Skeletal muscle tissue (tissue), 3 donors: ENCODE measurements at regions not wholly inside any gene's neighbourhood (a gene's known extent, or its start where the extent isn't known, plus 50 kb on each side); places are given as distances from the start of the nearest gene placed in this dataset.

Source experiments
- H3K27ac ChIP-seq: one replicate; pipeline ENCODE4 v1.7.0; 2013; ENCODE audit warnings: mild to moderate bottlenecking, low read depth, low read length, inconsistent platforms
- H3K27me3 ChIP-seq, 3 donors: one replicate each; pipeline ENCODE4 v1.7.0; 2013; ENCODE audit warnings: low read length in 3 of 3; ENCODE audit not compliant: control insufficient read depth in 3 of 3, insufficient read depth in 3 of 3
- H3K36me3 ChIP-seq, 3 donors: one replicate each; pipeline ENCODE4 v1.7.0; 2013; ENCODE audit warnings: low read length in 3 of 3; ENCODE audit not compliant: control insufficient read depth in 3 of 3, insufficient read depth in 3 of 3
- H3K4me1 ChIP-seq, 3 donors: one replicate each; pipeline ENCODE4 v1.7.0; 2013; ENCODE audit warnings: low read length in 3 of 3, mild to moderate bottlenecking in 3 of 3; ENCODE audit not compliant: control insufficient read depth in 3 of 3, insufficient read depth in 3 of 3
- H3K4me3 ChIP-seq, 3 donors: one replicate each; pipeline ENCODE4 v1.7.0; 2013; ENCODE audit warnings: low read length in 3 of 3
- H3K9ac ChIP-seq, 3 donors: one replicate each; pipeline ENCODE4 v1.7.0; 2013; ENCODE audit warnings: low read length in 3 of 3, mild to moderate bottlenecking in 3 of 3, moderate library complexity in 2 of 3, low read depth in 1 of 3
- H3K9me3 ChIP-seq, 3 donors: one replicate each; pipeline ENCODE4 v1.7.0; 2013; ENCODE audit warnings: low read length in 3 of 3; ENCODE audit not compliant: control insufficient read depth in 3 of 3
- donor health status: Osteomylitis.

GRCh38 chr16:86974120-86974519 lies 343.1 kb downstream of the C16orf95 start:
- Histone ChIP-seq H3K36me3 (no peaks in the 10 kb centered on the region), H3K9ac (no peak overlapping the region)

GRCh38 chr16:86975445-86975844 lies 341.7 kb downstream of the C16orf95 start:
- Histone ChIP-seq H3K4me1 (no peaks in the 10 kb centered on the region), H3K9me3 (peaks cover 0 to 2% (median 0%) of the 10 kb centered on the region in 3 donors), H3K9ac (no peak overlapping the region), H3K27ac (no peak overlapping the region), H3K27me3 (peaks cover 0 to 20% (median 19%) of the 10 kb centered on the region in 3 donors), H3K4me3 (no peak overlapping the region), H3K36me3 (no peaks in the 10 kb centered on the region)

More at GRCh38 chr16:86974120-86974519, 343.1 kb downstream of the C16orf95 start:
- no peak overlapping the region for H3K4me3 ChIP-seq
- no peak overlapping the region for H3K27ac ChIP-seq
- H3K4me1 ChIP-seq = no peaks in the 10 kb centered on the region
- peaks cover 0 to 2% (median 0%) of the 10 kb centered on the region in 3 donors for H3K9me3 ChIP-seq
- peaks cover 4 to 28% (median 26%) of the 10 kb centered on the region in 3 donors for H3K27me3 ChIP-seq

- no peak overlapping the region for H3K9ac ChIP-seq
- H3K27me3 ChIP-seq = peaks cover 0 to 12% (median 12%) of the 10 kb centered on the region in 3 donors
- H3K36me3 ChIP-seq = no peaks in the 10 kb centered on the region
- no peak overlapping the region for H3K4me3 ChIP-seq
- H3K27ac ChIP-seq = no peak overlapping the region
- no peaks in the 10 kb centered on the region for H3K9me3 ChIP-seq
- no peaks in the 10 kb centered on the region for H3K4me1 ChIP-seq
Observed at GRCh38 chr16:86977076-86977676, 340.0 kb downstream of the C16orf95 start.

GRCh38 chr16:86978445-86979030 lies 338.7 kb downstream of the C16orf95 start:
- H3K4me3 ChIP-seq = no peak overlapping the region
- H3K4me1 ChIP-seq = no peaks in the 10 kb centered on the region
- no peaks in the 10 kb centered on the region for H3K36me3 ChIP-seq
- peaks cover 0 to 15% (median 12%) of the 10 kb centered on the region in 3 donors for H3K27me3 ChIP-seq
- H3K9me3 ChIP-seq = no peaks in the 10 kb centered on the region
- no peak overlapping the region for H3K27ac ChIP-seq
- H3K9ac ChIP-seq = no peak overlapping the region

- Histone ChIP-seq H3K9ac (no peak overlapping the region), H3K27ac (no peak overlapping the region), H3K36me3 (no peaks in the 10 kb centered on the region), H3K27me3 (peaks cover 0 to 15% (median 12%) of the 10 kb centered on the region in 3 donors), H3K4me1 (no peaks in the 10 kb centered on the region), H3K4me3 (no peak overlapping the region), H3K9me3 (no peaks in the 10 kb centered on the region)
Observed at GRCh38 chr16:86979061-86979460, 338.1 kb downstream of the C16orf95 start.

GRCh38 chr16:86979984-86980553 lies 337.1 kb downstream of the C16orf95 start:
- peaks cover 0 to 15% (median 12%) of the 10 kb centered on the region in 3 donors for H3K27me3 ChIP-seq

GRCh38 chr16:86980644-86981043 lies 336.5 kb downstream of the C16orf95 start:
- no peak overlapping the region for H3K4me3 ChIP-seq
- no peak overlapping the region for H3K9ac ChIP-seq
- H3K36me3 ChIP-seq = no peaks in the 10 kb centered on the region
- no peaks in the 10 kb centered on the region for H3K4me1 ChIP-seq
- peaks cover 0 to 15% (median 14%) of the 10 kb centered on the region in 3 donors for H3K27me3 ChIP-seq
- H3K27ac ChIP-seq = no peak overlapping the region
- no peaks in the 10 kb centered on the region for H3K9me3 ChIP-seq

More at GRCh38 chr16:86979984-86980553, 337.1 kb downstream of the C16orf95 start:
- Histone ChIP-seq H3K9ac (no peak overlapping the region), H3K4me3 (no peak overlapping the region), H3K27ac (no peak overlapping the region), H3K4me1 (no peaks in the 10 kb centered on the region), H3K9me3 (no peaks in the 10 kb centered on the region), H3K36me3 (no peaks in the 10 kb centered on the region)

GRCh38 chr16:86982347-86982596 lies 334.9 kb downstream of the C16orf95 start:
- no peaks in the 10 kb centered on the region for H3K36me3 ChIP-seq
- no peaks in the 10 kb centered on the region for H3K4me1 ChIP-seq
- H3K27ac ChIP-seq = no peak overlapping the region
- no peaks in the 10 kb centered on the region for H3K9me3 ChIP-seq
- no peak overlapping the region for H3K9ac ChIP-seq
- no peak overlapping the region for H3K4me3 ChIP-seq
- peaks cover 0 to 19% (median 14%) of the 10 kb centered on the region in 3 donors for H3K27me3 ChIP-seq

- Histone ChIP-seq H3K27me3 (peaks cover 4 to 24% (median 19%) of the 10 kb centered on the region in 3 donors), H3K4me3 (no peak overlapping the region), H3K9ac (no peak overlapping the region), H3K4me1 (peaks cover 0 to 2% (median 0%) of the 10 kb centered on the region in 3 donors), H3K36me3 (no peaks in the 10 kb centered on the region), H3K27ac (no peak overlapping the region), H3K9me3 (no peaks in the 10 kb centered on the region)
Observed at GRCh38 chr16:86982912-86983311, 334.3 kb downstream of the C16orf95 start.

GRCh38 chr16:86983621-86984020 lies 333.6 kb downstream of the C16orf95 start:
- Histone ChIP-seq H3K4me1 (peaks cover 0 to 10% (median 2%) of the 10 kb centered on the region in 3 donors), H3K9ac (no peak overlapping the region), H3K27ac (no peak overlapping the region), H3K27me3 (peaks cover 5 to 27% (median 15%) of the 10 kb centered on the region in 3 donors), H3K4me3 (no peak overlapping the region), H3K9me3 (no peaks in the 10 kb centered on the region), H3K36me3 (no peaks in the 10 kb centered on the region)
